LHCN-M2 (cell line): ENCODE measurements at regions not wholly inside any gene's neighbourhood (a gene's known extent, or its start where the extent isn't known, plus 50 kb on each side); places are given as distances from the start of the nearest gene placed in this dataset.
A peak's percentile ranks its signal among the peaks of the same experiment; 100 is the strongest.
"Not testable (repeated sequence)": the region's sequence is repeated elsewhere in the genome, so short reads cannot be mapped to it uniquely, and the experiment has no call there.

ENCODE experiments used
- DNase-seq: peaks from one replicate; pipeline ENCODE4 v3.0.0-alpha.2; 2012; ENCODE audit warnings: low read depth

DNA sequence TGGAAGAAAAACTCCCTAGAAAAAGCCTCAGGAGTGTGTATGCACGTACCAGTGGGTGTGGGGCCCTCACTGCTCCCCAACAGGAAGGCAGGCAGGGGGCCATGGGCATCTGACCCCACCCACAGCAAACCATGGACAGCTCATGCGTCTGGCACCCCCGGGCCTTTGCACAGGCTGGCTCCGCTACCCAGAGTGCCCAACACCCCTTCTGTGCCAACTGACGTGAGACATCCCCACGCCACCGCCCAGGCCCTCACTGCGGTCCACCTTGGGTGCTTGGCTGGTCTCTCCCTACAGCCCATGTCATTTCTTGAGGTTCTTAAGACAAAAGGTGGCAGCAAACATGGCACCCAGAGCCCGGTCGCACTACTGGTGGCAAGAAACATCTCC is 91.4 kb downstream of the NCOR2 start:
- DNase-seq: no peak

DNA sequence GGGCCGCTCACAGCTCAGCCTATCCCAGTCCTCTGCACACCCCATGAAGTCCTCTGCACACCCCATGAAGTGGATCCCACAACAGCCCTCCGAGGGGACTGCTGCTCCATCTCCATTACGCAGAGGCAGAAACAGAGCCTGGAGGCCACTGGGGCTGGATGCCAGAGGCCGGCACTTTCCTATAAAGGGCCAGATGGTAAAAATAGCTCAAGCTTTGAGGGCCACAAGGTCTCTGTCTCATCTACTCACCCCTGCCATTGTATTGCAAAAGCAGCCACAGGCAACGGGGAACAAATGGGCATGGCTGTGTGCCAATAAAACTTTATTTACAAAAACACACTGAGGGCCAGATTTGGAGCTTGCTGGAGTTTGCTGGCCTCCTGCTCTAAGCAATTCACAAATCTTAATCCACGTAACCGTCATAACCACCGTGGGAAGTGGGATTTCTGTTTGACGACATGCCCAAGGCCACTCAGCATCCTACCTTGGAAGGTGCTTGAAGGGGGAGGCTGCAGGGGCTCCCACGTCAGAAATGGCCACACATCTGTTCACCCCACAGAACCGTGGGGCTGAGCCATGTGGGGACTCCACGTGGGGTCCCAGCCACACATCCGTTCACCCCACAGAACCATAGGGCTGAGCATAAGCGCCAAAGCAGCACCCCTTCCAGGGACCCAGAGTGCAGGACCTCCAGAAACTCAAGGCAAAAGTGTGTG is 92.0 kb downstream of the NCOR2 start:
- DNase-seq: peak; percentile 61

GRCh38 chr12:124474709-124475108 is 92.7 kb downstream of the NCOR2 start:
- DNase-seq: peak; percentile 85

GRCh38 chr12:124472690-124473279 is 94.6 kb downstream of the NCOR2 start:
- no peak for DNase-seq

DNA sequence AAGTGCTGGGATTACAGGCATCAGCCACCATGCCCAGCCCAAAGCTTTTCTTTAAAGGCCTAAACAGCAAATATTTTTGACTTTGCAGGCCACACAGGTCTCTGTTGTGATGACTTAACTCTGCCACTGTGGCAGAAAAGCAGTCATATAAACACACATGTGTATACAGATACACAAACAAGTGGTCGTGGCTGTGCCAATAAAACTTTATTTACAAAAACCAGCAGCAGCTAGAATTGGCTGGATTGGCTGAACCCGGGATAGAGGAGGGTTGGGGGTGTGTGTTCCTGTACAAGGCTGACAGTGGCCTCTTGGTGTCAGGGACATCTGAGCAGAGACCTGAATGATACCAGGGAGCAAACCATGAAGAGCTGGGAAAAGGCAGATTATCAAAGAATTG is 95.6 kb downstream of the NCOR2 start:
- DNase-seq: no peak

DNA sequence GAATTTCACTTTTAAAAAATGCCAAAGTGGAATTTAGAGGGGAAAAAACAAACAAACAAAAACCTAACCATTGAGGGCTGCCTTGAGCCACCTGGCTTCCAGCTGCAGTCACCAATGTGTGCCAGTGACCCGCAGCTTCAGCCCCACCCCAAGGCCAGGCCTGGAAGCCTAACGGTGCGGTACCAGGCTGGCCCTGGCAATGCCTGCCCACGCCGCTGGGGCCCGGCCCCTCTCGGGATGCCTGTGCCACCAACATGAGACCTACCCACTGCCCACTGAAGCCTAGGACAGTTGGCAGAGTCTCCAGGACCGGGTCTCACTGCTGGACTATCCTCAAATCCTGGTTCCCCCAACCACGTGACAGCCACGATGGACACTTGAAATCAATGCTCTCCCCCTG is 96.6 kb downstream of the NCOR2 start:
- DNase-seq: no peak

GRCh38 chr12:124470139-124470538 is 97.3 kb downstream of the NCOR2 start:
- no peak for DNase-seq

DNA sequence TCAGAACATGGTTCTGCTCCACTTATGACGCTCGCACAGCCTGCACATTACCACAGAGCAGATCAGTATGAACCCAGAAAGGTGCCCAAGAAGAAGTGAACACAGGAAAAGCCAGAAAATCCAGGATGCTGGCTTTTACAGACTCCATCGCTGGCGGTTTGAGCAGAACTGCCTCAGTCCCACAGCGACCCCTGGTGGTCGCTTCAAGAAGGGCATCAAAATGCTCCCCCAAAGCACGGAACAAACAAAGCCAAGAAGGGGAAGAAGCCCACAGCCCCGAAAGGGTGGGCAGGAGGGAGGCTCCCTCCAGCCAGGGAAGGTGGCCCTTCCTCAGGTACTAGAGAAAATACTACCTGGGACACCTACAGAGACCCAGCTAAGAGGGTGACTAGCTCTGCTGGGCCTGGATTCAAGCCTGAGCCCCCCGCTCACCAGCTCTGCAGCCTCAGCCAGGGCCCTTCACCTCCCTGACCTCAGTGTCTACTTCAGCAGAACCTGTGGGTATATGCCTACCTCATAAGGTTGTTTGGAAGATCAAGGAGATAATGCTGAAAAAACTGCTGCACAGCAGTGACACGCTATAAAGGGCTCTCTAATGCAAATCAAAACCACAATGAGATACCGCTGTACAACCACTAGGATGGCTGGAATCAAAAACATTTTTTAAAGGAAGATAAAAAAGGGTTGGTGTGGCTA is 98.1 kb downstream of the NCOR2 start:
- DNase-seq: no peak

DNA sequence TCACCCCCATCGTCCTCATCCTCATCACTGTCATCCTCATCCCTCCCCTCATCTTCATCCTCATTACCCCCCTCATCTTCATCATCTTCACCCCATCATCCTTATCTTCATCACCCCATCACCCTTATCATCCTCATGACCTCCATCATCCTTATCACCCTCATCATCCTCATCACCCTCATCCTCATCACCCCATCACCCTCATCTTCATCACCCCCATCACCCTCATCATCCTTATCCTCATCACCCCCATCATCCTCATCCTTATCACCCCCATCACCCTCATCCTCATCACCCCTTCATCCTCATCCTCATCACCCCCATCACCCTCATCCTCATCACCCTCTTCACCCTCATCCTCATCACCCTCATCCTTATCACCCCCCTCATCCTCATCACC is 99.9 kb downstream of the NCOR2 start:
- DNase-seq: not testable (repeated sequence)

- peak; percentile 93 for DNase-seq
These were observed 100.9 kb downstream of the NCOR2 start for GRCh38 chr12:124466216-124467128.

- no peak for DNase-seq
These were observed 101.9 kb downstream of the NCOR2 start for GRCh38 chr12:124465473-124465872.

- no peak for DNase-seq
These were observed 102.6 kb downstream of the NCOR2 start for GRCh38 chr12:124464830-124465229.

DNA sequence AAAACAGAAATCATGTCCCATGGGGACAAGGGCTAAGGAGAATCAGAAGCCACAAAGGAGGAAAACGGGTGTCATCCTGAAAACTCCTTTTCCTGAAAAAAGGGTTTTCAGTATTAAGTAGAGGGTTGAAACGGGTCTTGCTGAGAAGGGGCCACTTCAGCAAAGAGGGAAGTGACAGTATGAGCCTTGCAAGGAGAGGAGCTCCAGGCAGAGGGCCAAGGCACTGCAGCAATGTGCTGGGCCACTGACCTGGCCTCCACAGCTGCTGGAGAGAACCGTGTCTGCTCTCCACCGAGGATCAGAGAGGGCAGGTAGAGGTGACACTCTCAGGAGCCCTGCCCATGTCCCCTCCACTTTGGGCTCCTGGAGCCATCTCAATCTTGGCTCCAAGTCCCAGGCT is 103.3 kb downstream of the NCOR2 start:
- DNase-seq: no peak

DNA sequence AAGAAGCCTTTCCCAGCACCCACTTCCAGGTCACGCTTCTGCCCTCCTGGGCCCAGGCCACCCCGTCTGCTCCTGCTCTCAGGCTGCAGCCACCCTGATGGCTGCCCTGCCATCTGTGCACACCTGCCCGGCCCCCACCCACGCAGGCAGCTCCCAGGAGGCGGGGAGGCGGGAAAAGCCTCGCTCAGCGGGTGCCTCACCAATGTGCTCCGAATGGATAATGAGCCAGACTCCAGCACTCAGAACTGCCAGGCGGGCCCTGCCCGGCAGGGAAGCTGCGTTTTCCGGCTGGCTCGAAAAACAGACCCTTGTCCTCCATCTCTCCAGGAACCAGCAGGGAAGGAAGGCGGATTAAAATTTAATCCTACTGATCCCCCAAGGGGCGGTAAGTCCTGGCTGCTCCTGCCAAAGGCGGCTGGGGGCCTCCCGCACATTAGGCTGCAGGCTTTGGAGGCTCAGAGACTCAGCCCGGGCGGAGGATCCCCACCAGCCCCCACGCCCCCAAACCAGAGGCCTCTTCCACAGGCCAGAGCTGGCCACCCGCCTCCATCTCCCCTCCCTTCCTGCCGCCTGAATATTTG is 104.0 kb downstream of the NCOR2 start:
- no peak for DNase-seq

- no peak for DNase-seq
These were observed 104.7 kb downstream of the NCOR2 start for GRCh38 chr12:124462750-124463149.

GRCh38 chr12:124461851-124462623 is 105.4 kb downstream of the NCOR2 start:
- no peak for DNase-seq

DNA sequence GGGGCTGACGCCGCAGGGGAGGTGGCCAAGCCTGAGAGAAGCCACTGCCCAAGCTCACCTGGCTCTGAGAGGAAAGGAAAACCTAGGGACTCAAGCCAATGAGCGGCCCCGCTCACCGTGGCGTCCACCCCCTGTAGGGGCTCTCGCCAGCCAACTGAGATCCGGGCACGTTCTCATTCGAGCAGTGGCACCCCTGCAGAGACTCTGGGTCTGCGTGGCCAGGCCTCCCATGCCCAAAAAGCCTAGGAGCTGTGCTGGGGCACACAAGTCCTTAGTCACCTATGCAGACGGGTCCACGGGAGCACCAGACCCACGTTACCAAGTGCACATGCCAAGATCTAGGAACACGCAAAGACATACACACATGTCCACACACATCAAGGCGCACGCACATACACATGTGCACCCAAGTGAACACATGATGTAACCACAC is 106.2 kb downstream of the NCOR2 start:
- DNase-seq: no peak

- no peak for DNase-seq
These were observed 106.6 kb downstream of the NCOR2 start for GRCh38 chr12:124460771-124461170.

DNA sequence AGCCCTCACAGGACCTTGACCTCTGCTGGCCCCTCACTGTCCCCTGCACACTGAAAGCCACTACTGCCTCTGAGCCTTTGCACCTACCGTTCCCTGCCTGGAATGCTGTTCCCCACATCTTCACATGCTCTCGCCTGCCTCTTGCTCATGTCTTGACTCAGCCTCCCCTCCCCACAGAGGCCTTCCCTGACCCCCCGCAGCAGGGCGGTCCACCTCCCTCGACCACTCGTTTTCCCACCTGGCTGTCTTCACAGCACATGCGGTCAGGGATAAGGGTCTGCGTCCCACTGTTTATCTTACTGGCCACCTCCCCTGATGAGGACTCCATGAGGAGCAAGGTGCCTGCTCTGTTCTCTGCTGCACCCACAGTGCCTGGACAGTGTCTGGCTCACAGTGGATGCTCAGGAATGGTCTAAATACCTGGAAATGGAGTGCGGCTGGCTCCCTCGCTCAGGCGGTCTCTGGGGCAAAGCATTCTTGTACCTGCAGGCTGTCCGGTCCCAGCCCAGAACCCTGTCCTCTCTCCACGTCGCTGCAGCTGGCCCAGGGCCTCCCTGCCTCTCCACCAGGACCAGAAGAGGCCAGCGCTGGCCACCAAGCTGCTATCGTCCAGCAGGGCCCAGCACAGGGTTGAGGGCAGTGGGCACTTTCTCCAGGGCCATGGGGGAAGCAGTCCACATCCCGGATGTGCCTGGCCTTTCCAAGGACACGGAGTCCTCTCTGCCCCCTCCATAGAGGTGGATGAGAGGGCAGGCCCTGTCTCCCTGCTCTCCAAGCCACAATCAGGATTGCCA is 107.4 kb downstream of the NCOR2 start:
- DNase-seq: no peak
